NB4 (cell line): ENCODE measurements at regions not wholly inside any gene's neighbourhood (a gene's known extent, or its start where the extent isn't known, plus 50 kb on each side); places are given as distances from the start of the nearest gene placed in this dataset.

Source experiments
- DNase-seq: peaks from one replicate; pipeline ENCODE4 v3.0.0; 2010; ENCODE audit warnings: low read depth
- H3K4me3 ChIP-seq: one replicate; pipeline ENCODE4 v1.5.1; 2011; ENCODE audit warnings: mild to moderate bottlenecking, low read depth, low read length, moderate library complexity
- CTCF ChIP-seq: IDR thresholded peaks from one replicate; pipeline ENCODE4 v1.5.1; 2012; ENCODE audit warnings: low read depth, low read length
- MAX ChIP-seq: IDR thresholded peaks from 2 replicates; pipeline ENCODE4 v1.6.1; 2011; ENCODE audit warnings: low read depth, low read length
- MYC ChIP-seq: IDR thresholded peaks from 2 replicates; pipeline ENCODE4 v1.6.1; 2011; ENCODE audit warnings: low read depth, low read length
- POLR2A ChIP-seq: IDR thresholded peaks from 2 replicates; pipeline ENCODE4 v1.6.1; 2011; ENCODE audit warnings: mild to moderate bottlenecking; ENCODE audit not compliant: insufficient read length; ENCODE audit errors: extremely low read depth

GRCh38 chr5:74457876-74458275, 182.7 kb downstream of the ENC1 start:
- H3K4me3 ChIP-seq, result no peak overlapping the region
- no peak for DNase-seq
- TF ChIP-seq MYC, result no peak
- no peak for TF ChIP-seq POLR2A
- TF ChIP-seq MAX, result no peak
- no peak for TF ChIP-seq CTCF

GRCh38 chr5:74454263-74455030, 186.1 kb downstream of the ENC1 start:
- H3K4me3 ChIP-seq, result no peak overlapping the region
- DNase-seq, result no peak
- TF ChIP-seq CTCF, result no peak
- TF ChIP-seq MYC, result no peak
- no peak for TF ChIP-seq MAX
- no peak for TF ChIP-seq POLR2A

GRCh38 chr5:74452856-74453255, 187.7 kb downstream of the ENC1 start:
- H3K4me3 ChIP-seq, result no peak overlapping the region
- DNase-seq, result peak; percentile 28
- TF ChIP-seq MAX, result no peak
- no peak for TF ChIP-seq CTCF
- no peak for TF ChIP-seq POLR2A
- no peak for TF ChIP-seq MYC

- no peak overlapping the region for H3K4me3 ChIP-seq
- DNase-seq, result no peak
- TF ChIP-seq POLR2A, result no peak
Measured at GRCh38 chr5:74450095-74450494, 190.4 kb downstream of the ENC1 start.

GRCh38 chr5:74446725-74447241, 193.7 kb downstream of the ENC1 start:
- H3K4me3 ChIP-seq, result no peak overlapping the region
- DNase-seq, result no peak
- no peak for TF ChIP-seq MYC
- TF ChIP-seq POLR2A, result no peak
- TF ChIP-seq CTCF, result no peak
- TF ChIP-seq MAX, result no peak

GRCh38 chr5:74442466-74442865, 198.1 kb downstream of the ENC1 start:
- DNase-seq, result no peak
- TF ChIP-seq MAX (no peak), POLR2A (no peak), CTCF (no peak), MYC (no peak)
- no peak overlapping the region for H3K4me3 ChIP-seq
